Heart right ventricle (tissue), 16 donors: ENCODE measurements at regions not wholly inside any gene's neighbourhood (a gene's known extent, or its start where the extent isn't known, plus 50 kb on each side); places are given as distances from the start of the nearest gene placed in this dataset.

Experiments used
- ATAC-seq, 8 donors: fragments of 200-7000 bp; cut with Tn5 transposase; one replicate each; pipeline ENCODE4 v1.9.1; 2020; ENCODE audit warnings: mild to moderate bottlenecking in 8 of 8, moderate library complexity in 8 of 8, moderate number of reproducible peaks in 1 of 8
- DNase-seq, 2 donors: peaks; one replicate each; pipeline ENCODE4 v3.0.0-alpha.2; 2020
- H3K27ac ChIP-seq, 10 donors: fragments of 200-600 bp; sonication (generic) in 2 of 10; one replicate each; pipeline versions ENCODE4 v1.5.0 to v1.8.0; 2020 to 2022; ENCODE audit warnings: mild to moderate bottlenecking in 3 of 10
- H3K27me3 ChIP-seq, 7 donors: fragments of 200-600 bp; one replicate each; pipeline ENCODE4 v1.8.0; 2021 to 2022; ENCODE audit warnings: mild to moderate bottlenecking in 2 of 7
- H3K36me3 ChIP-seq, 9 donors: fragments of 200-600 bp; sonication (generic) in 1 of 9; one replicate each; pipeline versions ENCODE4 v1.5.0 to v1.8.0; 2020 to 2022; ENCODE audit warnings: mild to moderate bottlenecking in 2 of 9
- H3K4me1 ChIP-seq, 9 donors: fragments of 200-600 bp; sonication (generic) in 1 of 9; one replicate each; pipeline versions ENCODE4 v1.5.0 to v1.8.0; 2020 to 2022; ENCODE audit warnings: mild to moderate bottlenecking in 4 of 9
- H3K4me3 ChIP-seq, 10 donors: fragments of 200-600 bp; sonication (generic) in 2 of 10; one replicate each; pipeline versions ENCODE4 v1.5.0 to v1.8.0; 2020 to 2022; ENCODE audit warnings: mild to moderate bottlenecking in 7 of 10, moderate library complexity in 2 of 10
- H3K9me3 ChIP-seq, 11 donors: fragments of 200-600 bp in 10 of 11; sonication (generic) in 2 of 11; one replicate each; pipeline versions ENCODE4 v1.5.0 to v1.8.0; 2013 to 2022; ENCODE audit warnings: mild to moderate bottlenecking in 2 of 11, control low read depth in 1 of 11, moderate library complexity in 1 of 11
- CTCF ChIP-seq, 9 donors: fragments of 200-600 bp; sonication (generic) in 2 of 9; IDR thresholded peaks; one replicate each; pipeline versions ENCODE4 v1.5.0 to v1.8.0; 2021 to 2022; ENCODE audit warnings: antibody characterized with exemption in 9 of 9, mild to moderate bottlenecking in 5 of 9, moderate library complexity in 1 of 9
- WGBS, 2 donors: extraction: QIAGEN DNeasy Blood & Tissue Kit; methylation state at CpG; one replicate each; pipeline ENCODE4 v1.1.7; 2013; ENCODE audit warnings: inconsistent platforms in 1 of 2; 5-methylcytosine and 5-hydroxymethylcytosine counted together
- intact Hi-C, 10 donors: fragments of 100-400 bp; cut with DNase I; formaldehyde crosslinking; loops; one replicate each; pipeline versions ENCODE4 v1.11.1 to v1.14.2; 2022
- donor health status: Arrhythmogenic right ventricular cardiomyopathy.
- donor health status: ischemic (EF 13 %, LVEDD 7.1; RV severe dilation, severe dysfunction).
- donor health status: healthy with polysubstance abuse.
- donor health status: DM: no; HTN: yes; CAD: no.
- donor health status: DM: no; HTN: no; CAD: no.
- donor health status: ischemic (EF 25% LVEDD 6.9; RV normal size, moderate dysfunction).
- donor health status: ischemic (EF 25% LVEDD 5.7; RV mildly dilated, moderate dysfunction).
- donor health status: healthy.
- donor health status: DM: yes; HTN: yes; CAD: no.
- donor health status: Ischemic cardiomyopathy.
- donor health status: ischemic (EF 35%, LVEDD 5.7; RV mildly dilated, moderate dysfunction).
- donor health status: nonischemic (EF 11% LVEDD 7.7; RV severe dilation, severe dysfunction).
- donor health status: DM: yes; HTN: yes; CAD: no.
- donor health status: PGD.
- donor health status: ischemic (EF 29% LVEDD 5.4; RV normal size, mild dysfunction).
- donor health status: nonischemic (EF 23%, LVEDD 6.1; RV moderate dilation, normal function).

- no peaks in the 10 kb centered on the region for H3K4me1 ChIP-seq
- ATAC-seq (no peak), DNase-seq (no peak)
- no peaks in the 10 kb centered on the region for H3K27me3 ChIP-seq
- peaks cover 0 to 12% (median 0%) of the 10 kb centered on the region in 11 donors for H3K9me3 ChIP-seq
- H3K4me3 ChIP-seq, result no peak overlapping the region
- no peak for TF ChIP-seq CTCF (IDR thresholded peaks at IDR 0.05)
- no peak overlapping the region for H3K27ac ChIP-seq
- 93 to 98% methylated on average over 2 of the region's 2 CpGs for WGBS, 2 donors
- no peaks in the 10 kb centered on the region for H3K36me3 ChIP-seq
- intact Hi-C loops, result no loop called here
Observed at GRCh38 chr2:147577998-147578380, 266.8 kb upstream of the ACVR2A start.

- Histone ChIP-seq H3K4me3 (no peak overlapping the region), H3K27me3 (no peaks in the 10 kb centered on the region), H3K9me3 (peaks cover 0 to 11% (median 0%) of the 10 kb centered on the region in 11 donors), H3K27ac (no peak overlapping the region), H3K36me3 (no peaks in the 10 kb centered on the region), H3K4me1 (no peaks in the 10 kb centered on the region)
- no peak for DNase-seq
- ATAC-seq, result no peak
- TF ChIP-seq CTCF (IDR thresholded peaks at IDR 0.05), result no peak
- WGBS, 2 donors, result 61 to 65% methylated on average over 8 of the region's 8 CpGs
- intact Hi-C loops, result no loop called here
Observed at GRCh38 chr2:147577323-147577997, 267.4 kb upstream of the ACVR2A start.

GRCh38 chr2:147575106-147575505 is 269.7 kb upstream of the ACVR2A start:
- WGBS, 2 donors, result 90 to 93% methylated on average over 3 of the region's 3 CpGs

GRCh38 chr2:147572622-147573021 is 272.2 kb upstream of the ACVR2A start:
- H3K9me3 ChIP-seq, result peaks cover 0 to 8% (median 0%) of the 10 kb centered on the region in 11 donors
- 92 to 94% methylated on average over 2 of the region's 2 CpGs for WGBS, 2 donors

More at GRCh38 chr2:147575106-147575505, 269.7 kb upstream of the ACVR2A start:
- Histone ChIP-seq H3K36me3 (no peaks in the 10 kb centered on the region), H3K27ac (no peak overlapping the region), H3K27me3 (no peaks in the 10 kb centered on the region), H3K4me1 (no peaks in the 10 kb centered on the region), H3K4me3 (no peak overlapping the region), H3K9me3 (peaks cover 0 to 8% (median 0%) of the 10 kb centered on the region in 11 donors)
- no peak for TF ChIP-seq CTCF (IDR thresholded peaks at IDR 0.05)
- intact Hi-C loops, result no loop called here
- DNase-seq, result no peak
- no peak for ATAC-seq

More at GRCh38 chr2:147572622-147573021, 272.2 kb upstream of the ACVR2A start:
- H3K36me3 ChIP-seq, result no peaks in the 10 kb centered on the region
- no peak for DNase-seq
- no peaks in the 10 kb centered on the region for H3K4me1 ChIP-seq
- no peak for ATAC-seq
- no peak overlapping the region for H3K27ac ChIP-seq
- TF ChIP-seq CTCF (IDR thresholded peaks at IDR 0.05), result no peak
- no peaks in the 10 kb centered on the region for H3K27me3 ChIP-seq
- no peak overlapping the region for H3K4me3 ChIP-seq
- intact Hi-C loops, result no loop called here
